NOMO-1 treated with dmso at 0.1 percent for 144 hours (cell line): ENCODE measurements at regions not wholly inside any gene's neighbourhood (a gene's known extent, or its start where the extent isn't known, plus 50 kb on each side); places are given as distances from the start of the nearest gene placed in this dataset.

Source experiments
- DNase-seq: peaks from one replicate; lab custom pipeline; 2025; ENCODE audit not compliant: unreplicated experiment; lab: John Stamatoyannopoulos, UW

- DNase-seq = no peak
Measured at GRCh38 chr13:78714717-78715116, 55.8 kb upstream of the OBI1 start.

- no peak for DNase-seq
Measured at GRCh38 chr13:78712831-78713230, 53.9 kb upstream of the OBI1 start.

- no peak for DNase-seq
Measured at GRCh38 chr13:78709028-78709427, 50.1 kb upstream of the OBI1 start.
